DOHH2 (cell line): ENCODE measurements at regions not wholly inside any gene's neighbourhood (a gene's known extent, or its start where the extent isn't known, plus 50 kb on each side); places are given as distances from the start of the nearest gene placed in this dataset.

Source experiments
- EZH2phosphoT487 ChIP-seq: fragments of 200-600 bp; sonication (generic); IDR thresholded peaks from 2 replicates; pipeline ENCODE4 v1.6.1; 2017; ENCODE audit warnings: borderline replicate concordance, mild to moderate bottlenecking, antibody characterized with exemption, low read length, moderate library complexity, mixed read lengths
- TF ChIP-seq, protein P1 (sequence below): fragments of 200-600 bp; sonication (generic); IDR thresholded peaks from one replicate; pipeline ENCODE4 v1.5.1; 2014; ENCODE audit warnings: antibody characterized with exemption, mild to moderate bottlenecking, low read depth, low read length; ENCODE audit not compliant: poor library complexity, severe bottlenecking

DNA sequence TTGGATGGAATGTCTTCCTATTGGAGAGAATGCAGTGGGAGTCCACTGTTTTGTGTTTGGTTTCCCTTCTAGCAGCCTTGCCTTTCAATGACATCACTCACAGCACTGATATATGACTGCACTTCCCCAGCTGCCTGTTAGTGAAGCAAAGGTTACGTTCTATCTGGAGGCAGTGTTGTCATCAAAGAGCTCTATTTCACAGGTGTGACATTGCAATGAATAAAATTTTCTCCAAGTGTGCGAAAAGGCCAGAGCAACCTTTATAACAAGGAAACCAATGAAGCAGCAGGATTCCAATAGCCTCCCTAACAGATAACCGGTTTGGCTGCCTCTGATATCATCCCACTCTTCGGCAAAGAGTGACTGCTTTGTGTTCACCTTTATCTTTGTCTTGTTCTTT lies 523.5 kb upstream of the ZNF608 start:
- TF ChIP-seq, protein P1, sequence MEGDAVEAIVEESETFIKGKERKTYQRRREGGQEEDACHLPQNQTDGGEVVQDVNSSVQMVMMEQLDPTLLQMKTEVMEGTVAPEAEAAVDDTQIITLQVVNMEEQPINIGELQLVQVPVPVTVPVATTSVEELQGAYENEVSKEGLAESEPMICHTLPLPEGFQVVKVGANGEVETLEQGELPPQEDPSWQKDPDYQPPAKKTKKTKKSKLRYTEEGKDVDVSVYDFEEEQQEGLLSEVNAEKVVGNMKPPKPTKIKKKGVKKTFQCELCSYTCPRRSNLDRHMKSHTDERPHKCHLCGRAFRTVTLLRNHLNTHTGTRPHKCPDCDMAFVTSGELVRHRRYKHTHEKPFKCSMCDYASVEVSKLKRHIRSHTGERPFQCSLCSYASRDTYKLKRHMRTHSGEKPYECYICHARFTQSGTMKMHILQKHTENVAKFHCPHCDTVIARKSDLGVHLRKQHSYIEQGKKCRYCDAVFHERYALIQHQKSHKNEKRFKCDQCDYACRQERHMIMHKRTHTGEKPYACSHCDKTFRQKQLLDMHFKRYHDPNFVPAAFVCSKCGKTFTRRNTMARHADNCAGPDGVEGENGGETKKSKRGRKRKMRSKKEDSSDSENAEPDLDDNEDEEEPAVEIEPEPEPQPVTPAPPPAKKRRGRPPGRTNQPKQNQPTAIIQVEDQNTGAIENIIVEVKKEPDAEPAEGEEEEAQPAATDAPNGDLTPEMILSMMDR = no peak
- TF ChIP-seq EZH2phosphoT487 = no peak
